Pons (tissue), 1 donor: ENCODE measurements at regions not wholly inside any gene's neighbourhood (a gene's known extent, or its start where the extent isn't known, plus 50 kb on each side); places are given as distances from the start of the nearest gene placed in this dataset.

ENCODE experiments used
- DNase-seq: peaks from one replicate; pipeline ENCODE4 v3.0.0-alpha.2; 2016; ENCODE audit warnings: low spot score

DNA sequence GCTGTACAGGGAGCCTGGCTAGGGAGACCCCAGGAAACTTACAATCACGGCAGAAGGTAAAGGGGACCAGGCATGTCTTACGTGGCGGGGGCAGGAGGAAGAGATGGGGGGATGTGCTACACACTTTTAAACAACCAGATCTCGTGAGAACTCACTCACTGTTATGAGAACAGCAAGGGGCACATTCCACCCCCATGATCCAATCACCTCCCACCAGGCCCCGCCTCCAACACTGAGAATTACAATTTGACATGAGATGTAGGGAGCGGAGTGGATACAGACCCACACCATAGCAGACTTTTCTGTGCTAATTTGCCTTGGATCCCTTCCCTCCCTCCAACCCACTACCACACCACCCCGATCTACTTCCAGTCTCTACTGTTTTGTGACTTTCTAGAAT, 106.7 kb upstream of the PEG3 start:
- no peak for DNase-seq

DNA sequence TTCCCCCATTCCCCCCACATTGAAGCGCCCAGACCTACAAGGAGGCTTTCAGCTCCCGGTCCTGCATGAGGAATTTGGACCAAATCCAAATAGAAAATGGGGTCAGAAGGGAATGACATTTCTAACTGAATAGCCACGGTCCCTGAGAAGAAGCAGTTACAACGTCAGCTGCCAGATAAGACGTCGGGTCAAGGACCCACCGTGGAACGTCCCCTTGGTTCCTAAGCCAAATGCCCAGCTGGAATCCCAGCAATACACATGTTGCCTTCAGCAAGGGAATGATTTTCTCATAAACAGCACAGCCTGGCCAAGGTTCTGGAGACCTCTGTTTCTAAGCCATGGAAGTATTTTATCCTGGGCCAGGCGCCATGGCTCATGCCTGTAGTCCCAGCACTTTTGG, 109.1 kb upstream of the PEG3 start:
- DNase-seq = no peak

DNA sequence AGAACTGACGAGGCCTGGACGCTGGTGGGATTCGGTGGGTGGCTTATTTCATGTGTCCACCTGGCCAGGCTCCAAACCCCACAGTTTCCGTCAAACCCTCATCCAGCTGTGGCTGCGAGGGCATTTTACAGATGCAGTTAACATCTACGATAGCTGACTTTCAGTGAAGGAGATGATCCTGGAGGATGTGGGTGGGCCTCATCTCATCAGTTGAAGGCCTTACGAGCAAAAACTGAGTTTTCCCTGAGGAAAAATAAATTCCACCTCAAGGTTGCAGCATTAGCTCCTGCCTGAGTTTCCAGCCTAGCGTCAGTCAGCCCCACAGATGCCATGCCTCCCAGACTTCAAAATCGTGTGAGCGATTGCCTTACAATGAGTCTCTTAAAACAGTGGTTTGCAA, 111.1 kb upstream of the PEG3 start:
- DNase-seq = no peak

DNA sequence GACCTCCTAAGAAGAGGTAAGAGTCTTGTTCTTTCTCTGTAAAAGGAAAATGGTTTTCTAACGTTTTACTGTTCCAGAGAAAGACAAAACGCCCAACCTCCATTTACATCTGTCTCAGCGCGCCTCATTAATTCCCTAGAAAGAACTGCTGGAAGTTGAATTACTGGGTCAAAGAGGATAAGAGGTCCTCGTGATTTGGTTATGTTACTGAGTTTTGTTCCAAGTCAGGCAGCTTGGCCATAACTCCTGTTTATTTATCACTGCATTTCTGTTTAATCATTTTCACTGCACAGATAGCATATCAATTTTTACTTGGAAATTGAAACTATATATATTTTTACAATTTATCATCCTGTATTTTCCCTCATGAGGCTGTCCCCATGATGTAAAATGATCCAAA, 112.9 kb upstream of the PEG3 start:
- DNase-seq = no peak

DNA sequence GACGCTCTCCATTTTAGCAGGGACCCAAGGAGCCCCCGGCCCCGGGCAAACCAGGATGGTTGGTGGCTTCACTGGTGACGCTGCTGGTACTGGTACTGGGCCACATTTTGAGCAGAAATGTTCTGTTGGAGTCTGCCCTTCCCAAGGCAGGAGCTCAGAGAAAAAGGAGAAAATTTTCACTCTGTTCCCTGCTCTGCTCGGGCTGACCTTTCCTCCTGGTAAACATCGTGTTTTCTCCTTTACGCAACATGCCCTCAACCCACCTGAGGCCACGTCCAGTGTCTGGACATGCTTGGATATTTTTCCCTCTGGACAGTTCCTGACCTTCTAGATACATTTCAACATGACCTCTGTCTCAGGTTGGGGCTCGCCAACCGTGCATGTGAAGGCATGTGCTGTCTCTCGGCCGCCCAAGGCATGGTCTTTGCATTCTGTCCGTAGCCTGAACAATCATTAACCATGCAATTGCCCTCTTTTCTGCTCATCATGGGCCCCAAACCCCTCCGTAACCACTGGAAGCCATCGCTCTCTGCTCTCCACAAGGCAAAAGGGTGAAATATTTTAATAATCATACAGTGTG, 115.2 kb upstream of the PEG3 start:
- no peak for DNase-seq

DNA sequence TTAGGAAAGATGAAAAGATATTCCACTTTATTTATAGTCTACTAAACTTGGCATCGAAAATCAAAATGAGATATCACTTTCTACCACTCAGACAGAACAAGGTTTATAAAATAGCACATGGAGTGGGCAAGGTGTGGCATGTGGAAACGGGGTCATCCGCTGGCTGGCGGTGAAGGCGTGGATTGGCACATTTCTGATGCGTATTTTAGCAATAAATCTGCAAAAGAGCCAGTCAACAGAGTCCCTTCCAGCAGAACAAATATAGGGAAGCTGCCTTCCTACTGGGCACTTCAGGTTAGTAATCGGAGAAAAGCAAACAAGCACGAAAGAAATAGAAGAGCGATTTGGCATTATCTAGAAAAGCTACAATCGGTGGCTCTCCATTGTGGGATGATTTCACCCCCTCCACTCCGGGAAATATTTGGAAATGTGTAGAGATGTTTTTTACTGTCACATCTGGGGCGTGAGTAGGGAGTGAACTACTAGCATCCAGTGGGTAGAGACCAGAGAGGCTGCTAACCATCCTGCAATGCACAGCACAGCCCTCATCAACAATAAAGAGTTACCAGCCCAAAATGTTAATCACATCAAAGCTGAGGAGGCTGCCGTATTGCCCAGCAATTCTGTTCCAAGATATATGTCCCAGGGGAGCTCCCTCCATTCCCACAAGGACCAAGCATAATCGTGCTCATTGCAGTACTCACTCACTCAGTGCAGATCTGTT, 116.1 kb upstream of the PEG3 start:
- no peak for DNase-seq

DNA sequence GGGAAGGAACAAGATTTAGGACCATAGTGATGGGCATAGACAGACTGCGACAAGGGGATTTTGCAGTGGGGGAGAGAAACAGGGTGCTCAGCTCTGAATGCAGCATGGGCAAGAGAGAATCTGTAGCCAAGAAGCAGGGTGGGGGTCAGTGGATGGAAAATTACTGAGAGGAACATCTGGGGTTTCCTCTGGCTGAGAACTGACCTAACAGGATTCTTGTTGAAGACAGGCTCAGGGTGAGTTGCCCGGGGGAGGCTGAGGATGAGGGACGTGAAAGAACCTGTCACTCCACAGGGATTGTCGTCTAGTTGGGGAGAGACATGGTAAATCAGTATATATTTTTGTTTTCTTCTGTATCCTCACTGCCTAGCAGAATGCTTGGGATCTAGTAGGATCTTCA, 118.7 kb upstream of the PEG3 start:
- DNase-seq = no peak

DNA sequence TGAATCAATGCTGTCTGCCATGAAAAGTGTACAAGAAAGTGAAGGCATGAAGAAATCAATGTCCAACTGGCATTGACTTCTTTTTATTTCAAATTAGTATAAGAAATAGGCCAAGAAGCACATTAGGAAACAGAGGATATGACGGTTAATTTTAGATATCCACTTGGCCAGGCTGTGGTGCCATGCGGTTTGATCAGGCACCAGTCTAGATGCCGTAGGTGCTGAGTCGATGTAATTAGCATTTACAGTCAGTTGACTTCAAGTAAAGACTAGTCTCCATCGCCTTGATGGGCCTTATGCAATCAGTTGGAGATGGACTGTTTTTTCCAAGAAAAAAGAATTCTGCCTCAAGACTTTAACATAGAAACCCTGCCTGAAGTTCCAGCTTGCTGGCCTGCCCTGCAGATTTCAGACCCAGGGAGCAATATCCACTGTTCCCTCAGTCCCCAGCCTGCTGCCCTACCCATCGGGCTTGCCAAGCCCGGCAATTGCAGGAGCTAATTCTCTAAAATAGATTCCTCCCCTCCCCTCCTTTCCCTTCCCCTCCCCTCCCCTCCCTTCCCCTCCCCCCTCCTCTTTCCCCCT, 120.5 kb upstream of the PEG3 start:
- no peak for DNase-seq

DNA sequence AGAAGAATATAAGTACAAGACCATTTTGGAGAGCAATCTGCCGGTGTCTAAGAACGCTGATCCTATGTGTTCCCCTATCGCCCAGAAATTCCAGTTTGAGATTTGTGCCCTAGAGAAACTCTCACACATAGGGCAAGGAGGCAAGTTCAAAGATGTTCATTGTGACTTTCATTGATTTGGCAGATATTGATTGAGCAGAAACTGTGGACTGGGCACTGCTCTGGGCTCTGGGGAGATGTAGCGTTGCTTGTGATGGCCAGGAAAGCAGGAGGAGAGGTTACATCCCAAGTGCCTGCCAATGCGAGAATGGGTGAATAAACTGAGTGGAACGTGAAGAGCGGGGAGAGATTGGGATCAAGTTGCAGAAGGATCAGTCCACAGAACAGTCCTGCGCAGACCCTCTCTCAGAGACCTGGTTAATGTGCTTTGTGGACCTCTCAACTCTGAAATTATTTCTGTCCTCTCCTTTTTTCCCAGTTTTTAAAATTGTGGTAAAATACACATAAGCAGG, 123.9 kb upstream of the PEG3 start:
- DNase-seq = no peak

DNA sequence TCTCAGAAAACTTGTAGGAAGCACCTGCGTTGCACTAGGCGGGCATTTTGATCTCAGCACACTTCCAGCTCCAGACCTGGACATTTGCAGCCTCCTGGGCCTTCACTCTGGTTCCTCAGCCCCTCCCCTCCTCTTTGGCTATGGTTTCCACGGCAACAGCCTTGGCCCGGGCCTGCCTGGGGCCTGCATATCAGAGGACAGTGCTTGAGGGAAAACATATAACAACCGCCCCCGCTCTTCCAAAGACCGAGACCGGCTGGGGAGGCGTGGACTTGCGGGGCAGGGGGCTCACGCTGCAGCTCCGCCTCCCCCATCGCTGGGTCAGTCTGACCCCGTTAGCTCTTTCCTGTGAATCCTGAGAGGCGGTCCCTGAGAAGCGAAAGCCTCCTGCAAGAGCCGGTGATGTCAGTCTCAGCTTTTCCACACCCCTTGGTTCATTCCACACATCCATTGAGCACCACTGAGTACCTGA, 125.7 kb upstream of the PEG3 start:
- DNase-seq = no peak

DNA sequence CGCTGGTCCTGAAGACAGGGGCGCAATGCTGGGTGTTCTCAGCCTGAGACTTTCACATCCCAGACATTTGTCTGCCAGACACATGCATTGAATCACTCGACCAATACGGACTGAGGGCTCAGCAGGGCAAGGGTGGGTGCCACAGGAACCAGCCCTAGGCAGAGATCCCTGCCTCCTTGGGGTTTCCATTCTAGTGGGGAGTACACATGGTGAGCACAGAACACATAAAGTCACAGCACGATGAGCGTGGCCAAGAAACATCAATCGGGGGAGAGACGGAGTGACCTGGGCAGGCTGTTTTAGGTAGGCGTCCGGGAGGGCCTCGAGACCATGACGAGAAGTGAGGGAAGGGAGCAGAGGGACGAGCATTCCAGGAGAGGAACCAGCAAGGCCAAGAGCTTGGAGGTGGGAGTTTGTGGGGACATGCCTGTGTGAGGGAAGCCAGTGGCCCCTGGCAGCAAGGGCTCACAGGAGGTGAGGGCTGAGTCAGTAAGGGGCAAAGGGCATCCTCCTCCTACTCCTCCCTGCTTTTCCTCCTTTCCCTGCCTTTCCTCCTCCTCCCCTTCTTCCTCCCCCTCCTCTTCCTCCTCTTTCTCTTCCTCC, 126.3 kb upstream of the PEG3 start:
- no peak for DNase-seq

DNA sequence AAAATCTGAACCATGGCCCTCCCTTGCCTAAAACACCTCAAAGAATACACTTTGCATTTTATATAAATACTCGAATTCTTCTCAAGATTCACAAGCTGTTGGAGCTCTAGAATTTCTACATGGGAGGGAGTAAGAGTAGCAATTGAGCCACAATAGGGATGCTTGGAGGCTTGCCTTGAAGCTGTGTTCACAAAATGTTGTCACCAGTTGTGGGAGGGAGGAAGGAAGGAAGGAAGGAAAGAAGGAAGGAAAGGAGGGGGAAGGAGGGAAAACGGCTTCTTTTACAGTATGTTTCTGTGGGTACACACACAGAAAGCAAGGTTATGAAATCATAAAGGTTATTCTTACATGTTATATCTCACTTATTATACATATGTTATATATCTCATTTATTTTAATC, 128.6 kb upstream of the PEG3 start:
- DNase-seq = no peak

DNA sequence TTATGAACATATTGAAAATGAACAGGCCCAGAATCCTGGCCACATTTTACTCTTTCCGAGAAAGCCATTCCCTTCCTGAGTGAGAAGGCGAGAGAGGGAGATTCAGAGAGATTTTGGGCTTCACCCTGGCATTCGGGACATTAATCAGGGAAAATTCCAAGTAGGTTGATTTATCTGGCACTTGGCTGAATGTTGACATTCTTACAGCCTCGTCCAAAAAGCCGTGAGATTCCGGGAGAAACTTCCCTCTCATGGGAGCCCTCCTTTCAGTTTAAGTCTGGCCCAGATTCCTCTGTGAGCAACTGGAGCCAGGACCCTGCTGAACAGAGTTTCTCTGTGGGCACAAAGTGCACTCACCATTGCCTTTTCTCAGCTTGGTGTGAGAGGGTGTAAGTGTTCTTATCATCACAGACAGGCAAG, 129.2 kb upstream of the PEG3 start:
- no peak for DNase-seq

DNA sequence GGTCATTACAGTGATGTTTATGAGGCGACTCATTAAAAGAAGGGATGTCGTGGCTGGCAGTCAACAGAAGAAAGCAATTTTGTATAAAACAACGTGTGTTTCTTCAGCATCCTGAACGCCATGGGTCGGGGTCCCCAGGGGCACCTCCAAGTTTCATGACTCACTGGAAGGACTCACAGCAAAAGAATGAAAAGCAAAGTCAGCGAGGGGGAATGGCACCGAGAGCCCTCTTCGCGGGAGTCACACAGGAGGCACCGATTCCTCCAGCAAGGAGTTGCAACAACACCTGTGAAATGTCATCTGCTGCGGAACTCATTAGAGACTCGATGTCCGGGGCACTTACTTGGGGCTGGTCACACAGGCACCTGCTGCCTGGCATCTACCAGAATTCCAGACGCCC, 130.7 kb upstream of the PEG3 start:
- no peak for DNase-seq

DNA sequence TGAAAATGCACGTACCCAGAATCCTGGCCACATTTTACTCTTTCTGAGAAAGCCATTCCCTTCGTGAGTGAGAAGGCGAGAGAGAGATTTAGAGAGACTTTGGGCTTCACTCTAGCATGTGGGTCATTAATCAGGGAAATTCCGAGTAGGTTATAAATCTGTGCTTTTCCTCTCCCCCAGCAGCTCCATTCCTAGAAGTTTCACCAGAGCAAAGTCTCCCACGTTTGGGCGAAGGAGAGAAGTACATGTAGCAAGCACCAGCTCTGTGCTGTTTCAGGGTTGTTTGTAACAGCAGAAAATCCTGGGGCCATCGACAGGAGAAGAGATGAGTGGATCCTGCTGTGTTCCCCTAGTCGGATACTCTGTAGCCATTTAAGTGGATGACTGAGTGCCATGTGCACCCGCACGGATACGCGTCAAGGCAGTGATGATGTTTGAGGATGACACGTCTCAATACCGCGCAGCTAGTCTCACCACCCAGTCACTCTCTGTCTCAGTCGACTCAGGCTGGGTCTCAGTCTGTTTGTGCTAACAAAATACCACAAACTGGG, 131.8 kb upstream of the PEG3 start:
- no peak for DNase-seq

DNA sequence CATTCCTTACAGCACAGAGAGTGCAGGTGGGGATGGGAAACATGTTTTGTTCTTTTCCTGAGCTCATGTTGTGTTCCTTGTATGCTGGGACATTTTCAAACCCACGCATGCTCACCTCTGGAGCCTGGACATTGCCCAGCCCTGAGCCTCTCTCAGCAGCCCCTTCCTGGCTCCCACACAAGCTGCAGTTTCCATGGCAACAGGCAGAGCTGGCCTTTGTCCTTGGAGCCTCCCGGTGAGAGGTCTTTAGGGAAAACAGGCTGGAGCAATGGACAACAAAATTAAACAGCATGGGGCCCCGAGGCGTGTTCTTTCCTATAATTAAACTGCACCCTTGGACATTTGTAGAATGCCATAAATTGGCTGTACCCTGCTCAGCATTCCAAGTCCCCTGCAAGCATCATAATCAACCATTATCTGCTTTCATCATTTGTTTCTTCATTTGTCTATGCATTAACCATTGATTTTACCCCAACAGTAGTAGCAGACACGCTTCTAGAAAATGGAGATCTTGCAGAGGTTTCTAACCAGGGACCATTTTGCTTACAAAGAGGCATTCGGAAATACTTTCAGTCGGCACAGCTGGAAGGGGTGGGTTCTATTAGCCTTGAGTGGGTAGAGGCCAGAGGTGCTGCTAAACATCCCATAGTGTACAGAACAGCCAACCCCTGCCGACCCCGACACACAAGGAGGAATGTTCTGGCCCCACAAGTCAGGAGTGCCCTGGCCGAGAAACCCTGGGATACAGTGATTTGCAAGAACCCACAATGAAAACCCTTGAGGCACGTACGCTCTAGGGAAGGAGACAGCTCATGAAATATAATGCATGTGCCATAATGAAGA, 133.4 kb upstream of the PEG3 start:
- no peak for DNase-seq

DNA sequence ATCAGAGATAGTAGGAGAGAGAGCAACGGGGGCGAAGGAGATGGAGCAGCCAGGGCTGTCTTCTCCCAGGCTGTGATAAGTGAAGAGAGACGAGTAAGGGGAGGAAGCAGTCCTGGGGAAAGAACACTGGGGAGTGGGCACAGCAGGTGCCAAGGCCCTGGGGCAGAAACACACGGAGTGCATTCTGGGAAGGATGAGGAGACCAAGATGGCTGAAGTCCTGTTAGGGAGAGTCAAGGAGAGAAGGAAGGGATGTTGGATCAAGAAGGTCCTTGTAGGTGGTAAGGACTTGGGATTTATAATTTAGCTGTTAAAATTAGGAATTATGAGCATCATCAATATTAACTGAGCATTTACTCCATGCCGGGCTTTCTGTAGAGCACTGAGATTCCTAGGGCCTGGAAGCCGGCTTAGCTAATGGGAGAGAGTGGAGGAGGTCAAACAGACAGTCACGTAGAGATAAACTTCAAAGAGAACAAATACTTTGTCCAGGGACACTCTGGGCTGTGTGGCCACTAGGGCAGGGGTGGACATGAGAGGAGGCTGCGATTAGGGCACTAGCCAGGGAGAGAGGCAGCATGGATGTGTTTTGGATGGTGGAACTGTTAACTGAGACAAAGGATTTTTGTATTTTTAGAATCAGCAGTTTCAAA, 134.2 kb upstream of the PEG3 start:
- no peak for DNase-seq

DNA sequence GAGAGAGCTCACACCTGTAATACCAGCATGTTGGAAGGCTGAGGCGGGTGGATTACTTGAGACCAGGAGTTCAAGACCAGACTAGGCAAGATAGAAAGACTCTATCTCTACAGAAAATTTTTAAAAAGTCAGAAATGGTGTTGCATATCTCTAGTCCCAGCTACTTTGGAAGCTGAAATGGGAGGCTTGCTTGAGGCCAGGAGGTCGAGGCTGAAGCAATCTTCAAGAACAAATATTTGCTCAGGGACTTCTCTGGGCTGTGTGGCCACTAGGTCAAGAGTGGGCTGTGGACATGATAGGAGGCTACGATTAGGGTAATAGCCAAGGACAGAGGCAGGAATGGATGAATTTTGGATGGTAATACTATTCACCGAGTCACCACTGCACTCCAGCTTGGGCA, 135.8 kb upstream of the PEG3 start:
- DNase-seq = no peak

DNA sequence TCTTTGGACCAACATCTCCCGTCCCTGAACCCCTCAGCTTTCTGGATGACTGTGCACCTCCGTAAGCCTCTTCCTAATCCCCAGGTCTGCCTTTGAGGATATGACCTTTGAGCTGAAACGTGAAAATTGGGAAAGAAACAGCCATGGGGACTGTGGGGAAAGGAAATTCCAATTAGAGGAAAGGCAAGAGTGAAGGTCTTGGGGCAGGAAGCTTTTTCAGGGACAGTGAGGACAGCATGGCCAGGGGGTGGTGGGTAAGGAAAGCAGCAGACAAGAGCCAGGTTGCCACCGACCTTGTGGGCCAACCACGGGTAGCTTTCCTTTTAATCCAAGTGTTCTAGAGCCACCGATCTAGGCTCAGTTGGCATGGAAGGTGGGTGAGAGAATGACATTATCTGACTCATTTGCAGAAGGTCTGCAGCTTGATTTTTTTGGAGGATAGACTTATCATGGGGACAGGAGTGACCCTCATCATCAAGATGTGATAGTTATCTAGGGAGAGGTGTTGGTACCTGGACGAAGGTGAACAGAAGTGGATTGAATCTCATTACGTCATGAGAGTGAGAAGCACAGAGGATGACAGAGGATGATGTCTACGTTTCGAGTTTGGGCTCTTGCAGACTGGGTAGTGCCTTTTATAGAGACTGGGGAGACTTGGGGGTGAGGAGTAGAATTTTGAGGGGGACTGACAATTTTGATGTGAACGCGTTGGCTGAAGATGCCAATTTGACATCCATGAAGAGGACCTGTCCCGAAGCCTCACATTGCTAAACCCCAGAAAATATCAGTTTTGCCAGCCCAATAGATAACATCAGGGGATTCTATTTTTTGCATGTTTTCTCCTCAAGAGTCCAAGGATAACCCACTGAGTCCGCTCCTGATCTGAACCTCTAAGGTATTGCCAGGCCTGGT, 136.7 kb upstream of the PEG3 start:
- no peak for DNase-seq

DNA sequence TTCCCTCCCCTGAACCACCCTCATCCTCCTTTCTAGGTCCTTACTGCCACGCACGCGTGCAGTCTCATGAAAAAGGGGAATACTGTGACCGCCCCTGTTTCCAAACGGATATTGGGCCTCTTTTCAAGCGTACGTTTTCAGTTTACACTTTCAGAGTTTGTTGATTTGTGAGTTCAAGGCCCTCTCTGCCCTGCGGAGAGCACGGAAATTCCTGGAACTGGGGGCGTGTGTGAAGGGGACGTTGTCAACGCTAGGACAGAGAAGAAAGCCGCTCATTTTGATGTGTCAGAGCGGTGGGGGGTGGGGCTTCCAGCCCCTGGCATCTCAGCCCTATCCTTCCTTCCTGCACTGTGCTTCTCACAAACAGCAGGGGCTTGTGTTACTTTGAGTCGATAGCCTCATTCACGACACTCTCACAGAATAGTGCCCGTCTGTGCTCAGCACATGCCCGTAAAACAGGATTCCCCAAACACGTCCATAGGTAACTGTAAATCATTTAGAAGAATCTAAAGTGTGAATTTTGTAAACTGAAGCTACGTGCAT, 137.6 kb upstream of the PEG3 start:
- DNase-seq = no peak
